ENCODE measurements at regions not wholly inside any gene's neighbourhood (a gene's known extent, or its start where the extent isn't known, plus 50 kb on each side); places are given as distances from the start of the nearest gene placed in this dataset.

GRCh38 chr20:11377761-11378160 is 539.9 kb upstream of the BTBD3 start:
- Histone ChIP-seq H3K18ac (ENCODE audit: low read depth, low read length) (no peak overlapping the region; the same call in 1 of the 2 replicates), H3K27me3 (ENCODE audit: control insufficient read depth, insufficient read depth, low read length) (no peaks in the 10 kb centered on the region), H3K14ac (replicated peaks; ENCODE audit: low read depth, low read length) (no peak overlapping the region), H2BK120ac (ENCODE audit: low read depth, low read length) (no peak overlapping the region), H2AFZ (replicated peaks; ENCODE audit: low read length, poor library complexity) (no peak overlapping the region), H4K20me1 (ENCODE audit: insufficient read depth, low read length) (no peaks in the 10 kb centered on the region), H3K4me3 (ENCODE audit: insufficient read depth, low read depth, low read length) (no peak overlapping the region), H3K79me1 (ENCODE audit: low read depth in 1 of 2, low read length in 2 of 2) (no peaks in the 10 kb centered on the region), H3K9ac (ENCODE audit: low read depth, low read length) (no peak overlapping the region), H3K23ac (ENCODE audit: low read depth, low read length) (no peak overlapping the region), H2AK9ac (replicated peaks; ENCODE audit: low read depth, low read length, poor library complexity) (no peak overlapping the region), H3K36me3 (ENCODE audit: control insufficient read depth, insufficient read depth, low read length) (no peaks in the 10 kb centered on the region), H3K4ac (ENCODE audit: low read depth, low read length) (no peak overlapping the region), H4K5ac (ENCODE audit: low read depth, low read length) (no peak overlapping the region), H4K91ac (ENCODE audit: insufficient read depth, low read depth, low read length) (no peak overlapping the region), H3K9me3 (ENCODE audit: control insufficient read depth, insufficient read depth, low read length) (no peaks in the 10 kb centered on the region; the same call in 1 of the 2 replicates), H3K4me2 (ENCODE audit: low read depth, low read length) (no peak overlapping the region), H3K4me1 (ENCODE audit: control insufficient read depth, insufficient read depth, low read length) (peaks cover 15% of the 10 kb centered on the region), H2BK20ac (ENCODE audit: low read depth, low read length) (no peak overlapping the region), H3K27ac (ENCODE audit: insufficient read depth, low read length) (no peak overlapping the region), H3K9me1 (ENCODE audit: insufficient read depth, low read length) (0 out of 2 replicates have a peak, but pooled peaks cover 4% of the 10 kb centered on the region), H3K56ac (ENCODE audit: extremely low read depth, insufficient read depth, low read length) (no peak overlapping the region), H2BK15ac (ENCODE audit: low read depth, low read length) (no peak overlapping the region), H2BK5ac (ENCODE audit: low read depth, low read length, poor library complexity, severe bottlenecking) (no peak overlapping the region), H4K8ac (ENCODE audit: low read depth in 2 of 2, low read length in 2 of 2) (no peak overlapping the region), H2AK5ac (ENCODE audit: low read depth, low read length) (no peak overlapping the region)
- intact Hi-C loops (cut with micrococcal nuclease) (no loop called here), in situ Hi-C loops (cut with MboI; ENCODE audit: low sequenced_read_pairs) (no loop called here), dilution Hi-C loops (cut with HindIII; ENCODE audit: low sequenced_read_pairs, unreplicated experiment) (no loop called here)
- DNase-seq (no peak), ATAC-seq (ENCODE audit: low read depth) (no peak)
- POLR2A ChIA-PET (ENCODE audit: unreplicated experiment), result no interaction called here
- no CpG with 5 or more reads among the region's 2 CpGs for WGBS, 2 experiments (ENCODE audit: extremely low coverage in 2 of 2, insufficient read length in 1 of 2)
- TF ChIP-seq MAZ (IDR thresholded peaks at IDR 0.05; ENCODE audit: borderline replicate concordance, low read depth, low read length) (no peak), FOS (IDR thresholded peaks at IDR 0.05; ENCODE audit: low read depth, low read length) (no peak), MAFK (IDR thresholded peaks at IDR 0.05; ENCODE audit: low read depth, low read length) (peak; percentile 50), CHD1 (IDR thresholded peaks at IDR 0.05; ENCODE audit: low read depth, low read length) (no peak), BHLHE40 (IDR thresholded peaks at IDR 0.05; ENCODE audit: low read depth, low read length) (no peak), MXI1 (IDR thresholded peaks at IDR 0.05; ENCODE audit: borderline replicate concordance, low read depth, low read length) (no peak), NFE2L2 (IDR thresholded peaks at IDR 0.05; ENCODE audit: low read depth, low read length) (no peak)
- TF ChIP-seq, protein P1, sequence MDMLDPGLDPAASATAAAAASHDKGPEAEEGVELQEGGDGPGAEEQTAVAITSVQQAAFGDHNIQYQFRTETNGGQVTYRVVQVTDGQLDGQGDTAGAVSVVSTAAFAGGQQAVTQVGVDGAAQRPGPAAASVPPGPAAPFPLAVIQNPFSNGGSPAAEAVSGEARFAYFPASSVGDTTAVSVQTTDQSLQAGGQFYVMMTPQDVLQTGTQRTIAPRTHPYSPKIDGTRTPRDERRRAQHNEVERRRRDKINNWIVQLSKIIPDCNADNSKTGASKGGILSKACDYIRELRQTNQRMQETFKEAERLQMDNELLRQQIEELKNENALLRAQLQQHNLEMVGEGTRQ (IDR thresholded peaks at IDR 0.05; ENCODE audit: low read depth, low read length), result no peak
- TF ChIP-seq, protein P2, sequence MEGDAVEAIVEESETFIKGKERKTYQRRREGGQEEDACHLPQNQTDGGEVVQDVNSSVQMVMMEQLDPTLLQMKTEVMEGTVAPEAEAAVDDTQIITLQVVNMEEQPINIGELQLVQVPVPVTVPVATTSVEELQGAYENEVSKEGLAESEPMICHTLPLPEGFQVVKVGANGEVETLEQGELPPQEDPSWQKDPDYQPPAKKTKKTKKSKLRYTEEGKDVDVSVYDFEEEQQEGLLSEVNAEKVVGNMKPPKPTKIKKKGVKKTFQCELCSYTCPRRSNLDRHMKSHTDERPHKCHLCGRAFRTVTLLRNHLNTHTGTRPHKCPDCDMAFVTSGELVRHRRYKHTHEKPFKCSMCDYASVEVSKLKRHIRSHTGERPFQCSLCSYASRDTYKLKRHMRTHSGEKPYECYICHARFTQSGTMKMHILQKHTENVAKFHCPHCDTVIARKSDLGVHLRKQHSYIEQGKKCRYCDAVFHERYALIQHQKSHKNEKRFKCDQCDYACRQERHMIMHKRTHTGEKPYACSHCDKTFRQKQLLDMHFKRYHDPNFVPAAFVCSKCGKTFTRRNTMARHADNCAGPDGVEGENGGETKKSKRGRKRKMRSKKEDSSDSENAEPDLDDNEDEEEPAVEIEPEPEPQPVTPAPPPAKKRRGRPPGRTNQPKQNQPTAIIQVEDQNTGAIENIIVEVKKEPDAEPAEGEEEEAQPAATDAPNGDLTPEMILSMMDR (conservative IDR thresholded peaks at IDR 0.05; ENCODE audit: low read depth, low read length), result no peak
- CTCF ChIA-PET, result no interaction called here
- no TSS peak for BruUV-seq (replicated peaks)
